Skin epidermis (tissue), 12 donors: ENCODE measurements at regions not wholly inside any gene's neighbourhood (a gene's known extent, or its start where the extent isn't known, plus 50 kb on each side); places are given as distances from the start of the nearest gene placed in this dataset.
"Not testable (repeated sequence)": the region's sequence is repeated elsewhere in the genome, so short reads cannot be mapped to it uniquely, and the experiment has no call there.

Source experiments
- H3K27ac ChIP-seq, 21 experiments: fragments of 200-600 bp; sonication (generic) in 11 of 21; one replicate each; pipeline ENCODE4 v1.5.0; 2020; ENCODE audit warnings: mild to moderate bottlenecking in 3 of 21, inconsistent platforms in 2 of 21, moderate library complexity in 2 of 21
- H3K4me3 ChIP-seq, 7 experiments: fragments of 200-600 bp; sonication (generic) in 2 of 7; one replicate each; pipeline ENCODE4 v1.5.0; 2020; ENCODE audit warnings: inconsistent platforms in 2 of 7, mild to moderate bottlenecking in 2 of 7, moderate library complexity in 1 of 7

GRCh38 chr15:61389334-61390028, 160.4 kb upstream of the RORA start:
- no peak overlapping the region for H3K4me3 ChIP-seq
- no peak overlapping the region for H3K27ac ChIP-seq

GRCh38 chr15:61387675-61388074, 158.6 kb upstream of the RORA start:
- Histone ChIP-seq H3K4me3 (no peak overlapping the region), H3K27ac (no peak overlapping the region)

GRCh38 chr15:61383421-61383820, 154.3 kb upstream of the RORA start:
- H3K4me3 ChIP-seq = no peak overlapping the region

GRCh38 chr15:61382927-61383326, 153.8 kb upstream of the RORA start:
- Histone ChIP-seq H3K27ac (no peak overlapping the region), H3K4me3 (no peak overlapping the region)

More at GRCh38 chr15:61383421-61383820, 154.3 kb upstream of the RORA start:
- H3K27ac ChIP-seq = no peak overlapping the region

GRCh38 chr15:61381501-61381900, 152.4 kb upstream of the RORA start:
- Histone ChIP-seq H3K4me3 (no peak overlapping the region), H3K27ac (no peak overlapping the region)

- Histone ChIP-seq H3K27ac (no peak overlapping the region), H3K4me3 (no peak overlapping the region)
These were observed 151.2 kb upstream of the RORA start for GRCh38 chr15:61380270-61380669.

- no peak overlapping the region for H3K4me3 ChIP-seq
- H3K27ac ChIP-seq = no peak overlapping the region
These were observed 149.9 kb upstream of the RORA start for GRCh38 chr15:61379005-61379404.

- Histone ChIP-seq H3K4me3 (no peak overlapping the region), H3K27ac (no peak overlapping the region)
These were observed 147.9 kb upstream of the RORA start for GRCh38 chr15:61376961-61377360.

GRCh38 chr15:61376516-61376915, 147.4 kb upstream of the RORA start:
- H3K4me3 ChIP-seq = no peak overlapping the region

GRCh38 chr15:61374848-61375247, 145.7 kb upstream of the RORA start:
- Histone ChIP-seq H3K27ac (no peak overlapping the region), H3K4me3 (no peak overlapping the region)

More at GRCh38 chr15:61376516-61376915, 147.4 kb upstream of the RORA start:
- H3K27ac ChIP-seq = no peak overlapping the region

GRCh38 chr15:61367953-61368352, 138.9 kb upstream of the RORA start:
- H3K4me3 ChIP-seq = no peak overlapping the region
- H3K27ac ChIP-seq = no peak overlapping the region

- Histone ChIP-seq H3K4me3 (no peak overlapping the region), H3K27ac (no peak overlapping the region)
These were observed 135.8 kb upstream of the RORA start for GRCh38 chr15:61364871-61365270.

- not testable (repeated sequence) for H3K27ac ChIP-seq, H3K4me3 ChIP-seq
These were observed 133.8 kb upstream of the RORA start for GRCh38 chr15:61362912-61363311.

GRCh38 chr15:61344293-61344692, 115.2 kb upstream of the RORA start:
- Histone ChIP-seq H3K27ac (no peak overlapping the region), H3K4me3 (no peak overlapping the region)

- no peak overlapping the region for H3K4me3 ChIP-seq
These were observed 113.3 kb upstream of the RORA start for GRCh38 chr15:61342390-61342789.

GRCh38 chr15:61339516-61339915, 110.4 kb upstream of the RORA start:
- H3K4me3 ChIP-seq = no peak overlapping the region
- no peak overlapping the region for H3K27ac ChIP-seq

More at GRCh38 chr15:61342390-61342789, 113.3 kb upstream of the RORA start:
- no peak overlapping the region for H3K27ac ChIP-seq

GRCh38 chr15:61337541-61337940, 108.4 kb upstream of the RORA start:
- Histone ChIP-seq H3K4me3 (no peak overlapping the region), H3K27ac (no peak overlapping the region)

- Histone ChIP-seq H3K27ac (no peak overlapping the region), H3K4me3 (no peak overlapping the region)
These were observed 107.0 kb upstream of the RORA start for GRCh38 chr15:61336026-61336638.

GRCh38 chr15:61334714-61335113, 105.6 kb upstream of the RORA start:
- H3K4me3 ChIP-seq = not testable (repeated sequence)
- peak overlapping the region in 2 of 21 experiments; percentile 38 to 65 for H3K27ac ChIP-seq

- H3K4me3 ChIP-seq = no peak overlapping the region
- H3K27ac ChIP-seq = no peak overlapping the region
These were observed 101.9 kb upstream of the RORA start for GRCh38 chr15:61331019-61331418.

GRCh38 chr15:61327019-61327631, 98.0 kb upstream of the RORA start:
- H3K4me3 ChIP-seq = no peak overlapping the region
- no peak overlapping the region for H3K27ac ChIP-seq
